HEK293T (cell line): ENCODE measurements at regions not wholly inside any gene's neighbourhood (a gene's known extent, or its start where the extent isn't known, plus 50 kb on each side); places are given as distances from the start of the nearest gene placed in this dataset.
"Not testable (repeated sequence)": the region's sequence is repeated elsewhere in the genome, so short reads cannot be mapped to it uniquely, and the experiment has no call there.

Experiments used
- CTCF ChIA-PET: fragments of 350-600 bp; formaldehyde crosslinking; extraction: SDS; loops from one replicate; lab custom pipeline; 2021; ENCODE audit warnings: antibody characterized with exemption, inconsistent platforms; lab: Yijun Ruan, JAX
- POLR2A ChIA-PET: fragments of 350-600 bp; formaldehyde crosslinking; extraction: SDS; loops from one replicate; lab custom pipeline; 2020; ENCODE audit warnings: antibody characterized with exemption, inconsistent platforms; lab: Yijun Ruan, JAX
- DNase-seq: peaks from one replicate; pipeline ENCODE4 v3.0.0; 2012; ENCODE audit warnings: mixed read lengths; ENCODE audit errors: extremely low spot score
- ARNT ChIP-seq: fragments of 450-650 bp; IDR thresholded peaks from 2 replicates; pipeline ENCODE4 v1.6.1; 2017; ENCODE audit warnings: mild to moderate bottlenecking
- BHLHE40 ChIP-seq: fragments of 450-650 bp; IDR thresholded peaks from 2 replicates; pipeline ENCODE4 v1.6.1; 2016; ENCODE audit warnings: mild to moderate bottlenecking, moderate library complexity, borderline replicate concordance
- CTBP1 ChIP-seq: fragments of 450-650 bp; IDR thresholded peaks from 2 replicates; pipeline ENCODE4 v1.6.1; 2016; ENCODE audit warnings: borderline replicate concordance
- ELF4 ChIP-seq: fragments of 450-650 bp; IDR thresholded peaks from 2 replicates; pipeline ENCODE4 v1.6.1; 2017; ENCODE audit warnings: antibody characterized with exemption
- FOXA1 ChIP-seq: fragments of 450-650 bp; IDR thresholded peaks from 2 replicates; pipeline ENCODE4 v1.6.1; 2016; ENCODE audit warnings: mild to moderate bottlenecking
- FOXK2 ChIP-seq: fragments of 450-650 bp; IDR thresholded peaks from 2 replicates; pipeline ENCODE4 v1.6.1; 2016; ENCODE audit warnings: mild to moderate bottlenecking
- FOXM1 ChIP-seq: fragments of 450-650 bp; IDR thresholded peaks from 2 replicates; pipeline ENCODE4 v1.6.1; 2017; ENCODE audit warnings: mild to moderate bottlenecking, borderline replicate concordance
- HDGF ChIP-seq: fragments of 450-650 bp; IDR thresholded peaks from 2 replicates; pipeline ENCODE4 v1.6.1; 2017; ENCODE audit warnings: antibody characterized with exemption, borderline replicate concordance
- L3MBTL2 ChIP-seq: fragments of 450-650 bp; conservative IDR thresholded peaks from 2 replicates; pipeline ENCODE4 v1.6.1; 2016; ENCODE audit warnings: mild to moderate bottlenecking
- LEF1 ChIP-seq: fragments of 450-650 bp; IDR thresholded peaks from 2 replicates; pipeline ENCODE4 v1.6.1; 2017; ENCODE audit warnings: mild to moderate bottlenecking, borderline replicate concordance
- NFRKB ChIP-seq: fragments of 450-650 bp; IDR thresholded peaks from 2 replicates; pipeline ENCODE4 v1.6.1; 2016; ENCODE audit warnings: mild to moderate bottlenecking, moderate library complexity
- SP1 ChIP-seq: fragments of 450-650 bp; IDR thresholded peaks from 2 replicates; pipeline ENCODE4 v1.6.1; 2017
- SUZ12 ChIP-seq: fragments of 450-650 bp; IDR thresholded peaks from 2 replicates; pipeline ENCODE4 v1.6.1; 2016; ENCODE audit warnings: mild to moderate bottlenecking
- TARDBP ChIP-seq: fragments of 450-650 bp; IDR thresholded peaks from 2 replicates; pipeline ENCODE4 v1.6.1; 2016
- ZNF384 ChIP-seq: fragments of 450-650 bp; IDR thresholded peaks from 2 replicates; pipeline ENCODE4 v1.6.1; 2016
- TF ChIP-seq, protein P1 (sequence below): fragments of 450-650 bp; IDR thresholded peaks from 2 replicates; pipeline ENCODE4 v1.6.1; 2016

DNA sequence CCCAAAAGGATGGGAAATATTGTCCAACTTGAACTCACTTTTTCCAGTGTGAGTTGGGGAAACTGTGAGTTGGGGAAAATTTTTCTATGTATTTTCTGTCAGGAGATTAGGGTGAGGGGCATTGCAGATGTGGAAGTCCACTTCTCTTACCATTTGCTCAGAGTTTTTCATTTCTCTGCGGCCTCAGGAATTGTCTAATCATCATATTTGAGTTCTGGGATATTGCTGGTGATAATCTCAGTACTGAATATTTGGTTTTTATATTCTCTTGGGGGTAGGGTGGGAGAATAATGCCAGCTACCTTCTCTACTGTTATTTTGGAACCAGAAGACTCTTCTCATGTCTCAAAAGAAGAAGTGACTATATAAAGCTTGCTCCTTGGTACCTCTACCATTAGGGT, 141.3 kb upstream of the SLC13A1 start:
- DNase-seq: no peak
- TF ChIP-seq FOXA1: no peak
- TF ChIP-seq ARNT: no peak
- TF ChIP-seq BHLHE40: no peak
- TF ChIP-seq ELF4: no peak
- no peak for TF ChIP-seq HDGF
- TF ChIP-seq ZNF384: no peak
- no peak for TF ChIP-seq L3MBTL2
- no peak for TF ChIP-seq CTBP1
- TF ChIP-seq FOXK2: no peak
- TF ChIP-seq TARDBP: no peak
- no peak for TF ChIP-seq FOXM1
- TF ChIP-seq NFRKB: no peak
- TF ChIP-seq LEF1: no peak
- ChIA-PET POLR2A (no interaction called here), CTCF (no interaction called here)

- DNase-seq: no peak
Measured at GRCh38 chr7:123338688-123339087, 138.9 kb upstream of the SLC13A1 start.

GRCh38 chr7:123329988-123330643, 130.3 kb upstream of the SLC13A1 start:
- TF ChIP-seq FOXM1 (no peak), L3MBTL2 (no peak), SUZ12 (no peak), FOXA1 (no peak), ZNF384 (no peak), LEF1 (no peak)
- CTCF ChIA-PET: no interaction called here
- DNase-seq: no peak
- POLR2A ChIA-PET: no interaction called here

More at GRCh38 chr7:123338688-123339087, 138.9 kb upstream of the SLC13A1 start:
- CTCF ChIA-PET: interaction anchor here (0.6 kb wide), 1 partner anchor 29 kb away, joined by 3 read pairs; no protein-coding TSS in a partner anchor
- no peak for TF ChIP-seq ARNT
- TF ChIP-seq L3MBTL2: no peak
- POLR2A ChIA-PET: no interaction called here

- TF ChIP-seq HDGF (no peak), TARDBP (no peak), SUZ12 (no peak), FOXK2 (no peak), ZNF384 (no peak), FOXA1 (no peak), L3MBTL2 (no peak), BHLHE40 (no peak), SP1 (no peak), ARNT (no peak), LEF1 (no peak), FOXM1 (no peak), CTBP1 (no peak), NFRKB (no peak), ELF4 (no peak)
- TF ChIP-seq, protein P1, sequence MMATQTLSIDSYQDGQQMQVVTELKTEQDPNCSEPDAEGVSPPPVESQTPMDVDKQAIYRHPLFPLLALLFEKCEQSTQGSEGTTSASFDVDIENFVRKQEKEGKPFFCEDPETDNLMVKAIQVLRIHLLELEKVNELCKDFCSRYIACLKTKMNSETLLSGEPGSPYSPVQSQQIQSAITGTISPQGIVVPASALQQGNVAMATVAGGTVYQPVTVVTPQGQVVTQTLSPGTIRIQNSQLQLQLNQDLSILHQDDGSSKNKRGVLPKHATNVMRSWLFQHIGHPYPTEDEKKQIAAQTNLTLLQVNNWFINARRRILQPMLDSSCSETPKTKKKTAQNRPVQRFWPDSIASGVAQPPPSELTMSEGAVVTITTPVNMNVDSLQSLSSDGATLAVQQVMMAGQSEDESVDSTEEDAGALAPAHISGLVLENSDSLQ: no peak
- CTCF ChIA-PET: interaction anchor here (0.6 kb wide), 1 partner anchor 210 kb away, joined by 3 read pairs; no protein-coding TSS in a partner anchor
- no peak for DNase-seq
- POLR2A ChIA-PET: no interaction called here
Measured at GRCh38 chr7:123327661-123328060, 127.9 kb upstream of the SLC13A1 start.

DNA sequence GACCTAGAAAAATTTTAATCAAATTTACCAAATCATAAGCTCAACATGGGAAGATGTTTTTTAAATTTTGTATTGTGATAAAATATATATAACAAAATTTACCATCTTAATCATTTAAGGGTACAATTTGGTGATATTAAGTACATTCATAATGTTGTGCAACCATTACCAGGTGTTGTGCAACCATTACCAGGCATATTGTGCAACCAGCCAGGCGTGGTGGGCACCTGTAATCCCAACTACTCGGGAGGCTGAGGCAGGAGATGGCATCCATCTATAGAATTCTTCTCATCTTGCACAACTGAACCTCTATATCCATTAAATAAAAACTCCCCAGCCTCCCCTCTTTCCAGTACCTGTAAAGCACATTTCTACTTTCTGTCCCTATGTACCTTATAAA, 124.5 kb upstream of the SLC13A1 start:
- ChIA-PET POLR2A (no interaction called here), CTCF (no interaction called here)
- no peak for DNase-seq
- TF ChIP-seq FOXK2 (no peak), CTBP1 (no peak), ELF4 (no peak), FOXA1 (no peak), TARDBP (no peak), FOXM1 (no peak), HDGF (no peak), SP1 (no peak), LEF1 (no peak)
- TF ChIP-seq, protein P1: no peak

GRCh38 chr7:123323689-123324088, 123.9 kb upstream of the SLC13A1 start:
- CTCF ChIA-PET: no interaction called here
- DNase-seq: no peak
- TF ChIP-seq SUZ12 (no peak), LEF1 (no peak), NFRKB (no peak)
- POLR2A ChIA-PET: no interaction called here

DNA sequence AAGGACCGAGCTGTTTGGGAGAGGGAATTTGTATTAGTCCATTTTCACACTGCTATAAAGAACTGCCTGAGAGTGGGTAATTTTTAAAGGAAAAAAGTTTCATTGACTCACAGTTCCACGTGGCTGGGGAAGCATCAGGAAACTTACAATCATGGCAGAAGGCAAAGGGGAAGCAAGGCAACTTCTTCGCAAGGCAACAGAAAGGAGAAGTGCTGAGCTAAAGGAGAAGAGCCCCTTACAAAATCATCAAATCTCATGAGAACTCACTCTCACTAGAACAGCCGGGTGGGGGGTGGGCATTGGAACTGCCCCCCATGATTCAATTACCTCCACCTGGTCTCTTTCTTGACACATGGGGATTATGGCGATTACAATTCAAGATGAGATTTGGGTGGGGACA, 121.8 kb upstream of the SLC13A1 start:
- ChIA-PET CTCF (interaction anchor here (0.6 kb wide), 1 partner anchor 168 kb away, joined by 3 read pairs; no protein-coding TSS in a partner anchor), POLR2A (interaction anchor here (0.6 kb wide), 1 partner anchor 1850 kb away, joined by 3 read pairs; no protein-coding TSS in a partner anchor)

GRCh38 chr7:123319911-123320310, 120.1 kb upstream of the SLC13A1 start:
- no peak for DNase-seq
- TF ChIP-seq ZNF384 (no peak), CTBP1 (no peak), L3MBTL2 (no peak), HDGF (no peak), ELF4 (no peak), LEF1 (no peak), SP1 (no peak), ARNT (no peak), FOXA1 (no peak)
- TF ChIP-seq, protein P1: no peak
- ChIA-PET POLR2A (no interaction called here), CTCF (no interaction called here)

More for the DNA sequence above, 121.8 kb upstream of the SLC13A1 start:
- DNase-seq: not testable (repeated sequence)
